ENCODE measurements at regions not wholly inside any gene's neighbourhood (a gene's known extent, or its start where the extent isn't known, plus 50 kb on each side); places are given as distances from the start of the nearest gene placed in this dataset.

DNA sequence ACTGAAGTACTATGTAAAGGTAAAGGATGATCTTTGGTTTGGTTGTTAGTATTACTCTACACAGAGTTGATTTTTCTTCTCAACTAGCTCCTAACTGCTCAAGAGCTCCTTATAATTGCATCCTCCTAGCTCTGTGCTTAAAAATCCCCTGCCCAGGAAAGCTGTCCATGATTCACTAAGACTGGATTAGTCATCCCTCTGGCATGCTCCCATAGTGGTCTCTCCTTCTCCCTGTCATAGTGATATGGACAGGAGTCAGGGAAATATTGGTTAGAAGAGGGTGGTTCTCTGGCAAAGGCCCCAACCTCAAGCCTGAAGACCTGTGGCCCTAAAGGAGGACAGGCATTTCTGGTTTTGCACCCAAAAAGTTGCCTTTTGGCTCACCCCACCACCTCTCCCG lies 242.3 kb upstream of the KCNIP4 start:
- CTCF ChIA-PET = no interaction called here
- Histone ChIP-seq H4K20me1 (ENCODE audit: insufficient read depth) (no peaks in the 10 kb centered on the region), H3K9me3 (ENCODE audit: insufficient read depth, low read depth) (no peaks in the 10 kb centered on the region), H3K4me3 (no peak overlapping the region), H3K4me1 (replicated peaks; ENCODE audit: insufficient read depth) (no peaks in the 10 kb centered on the region), H3K36me3 (ENCODE audit: low read depth) (no peaks in the 10 kb centered on the region), H3K27ac (no peak overlapping the region), H3F3A (ENCODE audit: insufficient read depth, low read depth) (no peaks in the 10 kb centered on the region), H2AFZ (no peak overlapping the region), H3K27me3 (ENCODE audit: insufficient read depth, low read depth) (peaks cover 11% of the 10 kb centered on the region; the same call in 1 of the 2 replicates), H3K79me2 (ENCODE audit: low read depth) (no peaks in the 10 kb centered on the region), H3K4me2 (no peak overlapping the region), H3K9me2 (ENCODE audit: insufficient read depth) (no peaks in the 10 kb centered on the region)
- BruUV-seq (replicated peaks) = no TSS peak
- TF ChIP-seq, protein P1, sequence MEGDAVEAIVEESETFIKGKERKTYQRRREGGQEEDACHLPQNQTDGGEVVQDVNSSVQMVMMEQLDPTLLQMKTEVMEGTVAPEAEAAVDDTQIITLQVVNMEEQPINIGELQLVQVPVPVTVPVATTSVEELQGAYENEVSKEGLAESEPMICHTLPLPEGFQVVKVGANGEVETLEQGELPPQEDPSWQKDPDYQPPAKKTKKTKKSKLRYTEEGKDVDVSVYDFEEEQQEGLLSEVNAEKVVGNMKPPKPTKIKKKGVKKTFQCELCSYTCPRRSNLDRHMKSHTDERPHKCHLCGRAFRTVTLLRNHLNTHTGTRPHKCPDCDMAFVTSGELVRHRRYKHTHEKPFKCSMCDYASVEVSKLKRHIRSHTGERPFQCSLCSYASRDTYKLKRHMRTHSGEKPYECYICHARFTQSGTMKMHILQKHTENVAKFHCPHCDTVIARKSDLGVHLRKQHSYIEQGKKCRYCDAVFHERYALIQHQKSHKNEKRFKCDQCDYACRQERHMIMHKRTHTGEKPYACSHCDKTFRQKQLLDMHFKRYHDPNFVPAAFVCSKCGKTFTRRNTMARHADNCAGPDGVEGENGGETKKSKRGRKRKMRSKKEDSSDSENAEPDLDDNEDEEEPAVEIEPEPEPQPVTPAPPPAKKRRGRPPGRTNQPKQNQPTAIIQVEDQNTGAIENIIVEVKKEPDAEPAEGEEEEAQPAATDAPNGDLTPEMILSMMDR (conservative IDR thresholded peaks at IDR 0.05) = no peak
- TF ChIP-seq EZH2 (IDR thresholded peaks at IDR 0.05; ENCODE audit: low read depth) = no peak
- POLR2A ChIA-PET (ENCODE audit: unreplicated experiment) = interaction anchor here (0.6 kb wide), 1 partner anchor 379 kb away, joined by 3 read pairs; no protein-coding TSS in a partner anchor
- peak in 1 of 2 experiments; percentile 39 for DNase-seq
- intact Hi-C loops (cut with micrococcal nuclease; ENCODE audit: unreplicated experiment) = loop anchor here (1.0 kb wide), 1 partner anchor 12 kb away; no protein-coding TSS in a partner anchor

DNA sequence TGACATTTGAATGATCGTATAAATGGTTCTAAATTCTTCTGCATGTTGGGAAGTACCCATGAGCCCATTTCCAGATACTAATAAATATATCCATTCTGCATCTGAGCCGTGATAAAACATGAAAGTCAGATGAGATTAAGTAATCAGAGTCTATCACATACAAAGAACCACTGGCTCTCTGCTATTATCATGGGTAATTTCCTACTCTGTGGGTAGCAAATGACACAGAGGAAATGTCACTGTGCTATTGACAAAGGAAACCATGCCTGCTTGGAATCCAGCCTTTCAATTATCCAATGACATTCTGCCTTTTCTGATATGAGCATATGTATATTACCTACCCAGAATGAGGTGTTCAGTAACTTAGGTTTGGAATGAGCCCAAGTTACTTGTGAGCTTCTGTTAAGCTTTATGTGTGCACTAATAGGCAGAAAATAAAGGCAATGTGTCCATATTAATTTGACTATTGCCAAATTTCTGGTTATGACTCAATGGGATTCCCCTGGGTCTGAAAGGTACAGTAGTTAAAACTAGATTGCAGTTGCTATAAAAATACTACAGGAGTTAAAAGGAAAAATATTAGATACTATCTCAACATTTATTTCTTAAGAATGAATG lies 238.7 kb upstream of the KCNIP4 start:
- no peak overlapping the region for H3K4me3 ChIP-seq
- intact Hi-C loops (cut with micrococcal nuclease; ENCODE audit: unreplicated experiment) = no loop called here
- H3K4me2 ChIP-seq = no peak overlapping the region
- H3K27me3 ChIP-seq (ENCODE audit: insufficient read depth, low read depth) = peaks cover 20% of the 10 kb centered on the region
- no peak overlapping the region for H2AFZ ChIP-seq
- POLR2A ChIA-PET (ENCODE audit: unreplicated experiment) = no interaction called here
- CTCF ChIA-PET = no interaction called here
- no peaks in the 10 kb centered on the region for H3K79me2 ChIP-seq (ENCODE audit: low read depth)
- no peaks in the 10 kb centered on the region for H3K9me3 ChIP-seq (ENCODE audit: insufficient read depth, low read depth)
- no peaks in the 10 kb centered on the region for H3F3A ChIP-seq (ENCODE audit: insufficient read depth, low read depth)
- H4K20me1 ChIP-seq (ENCODE audit: insufficient read depth) = no peaks in the 10 kb centered on the region
- no peak for DNase-seq
- H3K36me3 ChIP-seq (ENCODE audit: low read depth) = no peaks in the 10 kb centered on the region
- no peaks in the 10 kb centered on the region for H3K9me2 ChIP-seq (ENCODE audit: insufficient read depth)
- BruUV-seq (replicated peaks) = no TSS peak
- TF ChIP-seq, protein P1 (conservative IDR thresholded peaks at IDR 0.05) = no peak
- H3K27ac ChIP-seq = no peak overlapping the region
- H3K4me1 ChIP-seq (replicated peaks; ENCODE audit: insufficient read depth) = no peaks in the 10 kb centered on the region

DNA sequence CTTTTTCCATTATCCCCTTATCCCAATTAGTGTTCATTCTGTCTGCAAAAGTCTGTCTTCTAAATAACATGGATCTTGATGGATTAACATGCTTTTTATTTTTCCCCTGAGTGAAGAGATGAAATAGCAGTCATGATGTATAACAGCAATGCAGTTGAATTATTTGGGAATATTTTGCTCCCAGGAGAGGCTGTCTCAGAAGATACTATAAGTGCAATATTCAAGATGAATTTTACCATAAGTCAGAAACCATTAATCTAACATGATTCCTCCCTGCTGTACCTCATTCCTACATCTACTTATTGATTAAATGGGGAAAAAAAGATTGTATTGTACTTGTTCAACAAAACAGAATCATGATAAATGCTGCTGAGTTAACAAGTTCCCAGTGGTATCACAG lies 233.2 kb upstream of the KCNIP4 start:
- TF ChIP-seq EZH2 (IDR thresholded peaks at IDR 0.05; ENCODE audit: low read depth) = no peak
- TF ChIP-seq, protein P1 (conservative IDR thresholded peaks at IDR 0.05) = no peak
- H3K9me2 ChIP-seq (ENCODE audit: insufficient read depth) = no peaks in the 10 kb centered on the region
- H3K36me3 ChIP-seq (ENCODE audit: low read depth) = no peaks in the 10 kb centered on the region
- no peak overlapping the region for H3K4me2 ChIP-seq
- no peaks in the 10 kb centered on the region for H3K9me3 ChIP-seq (ENCODE audit: insufficient read depth, low read depth)
- H3K27me3 ChIP-seq (ENCODE audit: insufficient read depth, low read depth) = peaks cover 18% of the 10 kb centered on the region
- DNase-seq = no peak
- no peak overlapping the region for H3K27ac ChIP-seq
- intact Hi-C loops (cut with micrococcal nuclease; ENCODE audit: unreplicated experiment) = no loop called here
- H3K79me2 ChIP-seq (ENCODE audit: low read depth) = no peaks in the 10 kb centered on the region
- H4K20me1 ChIP-seq (ENCODE audit: insufficient read depth) = no peaks in the 10 kb centered on the region
- ChIA-PET POLR2A (ENCODE audit: unreplicated experiment) (no interaction called here), CTCF (no interaction called here)
- no peak overlapping the region for H3K4me3 ChIP-seq
- no peaks in the 10 kb centered on the region for H3F3A ChIP-seq (ENCODE audit: insufficient read depth, low read depth)
- no TSS peak for BruUV-seq (replicated peaks)
- no peaks in the 10 kb centered on the region for H3K4me1 ChIP-seq (replicated peaks; ENCODE audit: insufficient read depth)
- no peak overlapping the region for H2AFZ ChIP-seq

Data from PC-9 (cell line).